GM23248 (cell line): ENCODE measurements at regions not wholly inside any gene's neighbourhood (a gene's known extent, or its start where the extent isn't known, plus 50 kb on each side); places are given as distances from the start of the nearest gene placed in this dataset.

Experiments
- DNase-seq: peaks from one replicate; pipeline ENCODE4 v3.0.0-alpha.2; 2015
- H2AFZ ChIP-seq: fragments of 200-600 bp; sonication (generic); 2 replicates; pipeline ENCODE4 v1.6.1; 2016; ENCODE audit warnings: antibody characterized with exemption
- H3F3A ChIP-seq: fragments of 200-600 bp; sonication (generic); 2 replicates; pipeline ENCODE4 v1.6.1; 2016; ENCODE audit warnings: mild to moderate bottlenecking, antibody characterized with exemption, mixed run types; ENCODE audit not compliant: insufficient read depth
- H3K27ac ChIP-seq: fragments of 200-600 bp; sonication (generic); 2 replicates; pipeline ENCODE4 v1.5.1; 2016; ENCODE audit warnings: mild to moderate bottlenecking
- H3K27me3 ChIP-seq: fragments of 200-600 bp; sonication (generic); replicated peaks from 2 replicates; pipeline ENCODE4 v1.6.1; 2016; ENCODE audit warnings: mild to moderate bottlenecking; ENCODE audit not compliant: insufficient read depth
- H3K36me3 ChIP-seq: fragments of 200-600 bp; sonication (generic); 2 replicates; pipeline ENCODE4 v1.6.1; 2016; ENCODE audit warnings: low read depth, mild to moderate bottlenecking
- H3K4me1 ChIP-seq: fragments of 200-600 bp; sonication (generic); 2 replicates; pipeline ENCODE4 v1.6.1; 2016; ENCODE audit warnings: mild to moderate bottlenecking; ENCODE audit not compliant: insufficient read depth
- H3K4me2 ChIP-seq: fragments of 200-600 bp; sonication (generic); one replicate; pipeline ENCODE4 v1.6.1; 2016; ENCODE audit warnings: mild to moderate bottlenecking; ENCODE audit not compliant: unreplicated experiment
- H3K4me3 ChIP-seq: fragments of 200-600 bp; sonication (generic); 2 replicates; pipeline ENCODE4 v1.5.1; 2016; ENCODE audit warnings: mild to moderate bottlenecking
- H3K79me2 ChIP-seq: fragments of 200-600 bp; sonication (generic); 2 replicates; pipeline ENCODE4 v1.6.1; 2016; ENCODE audit warnings: mild to moderate bottlenecking; ENCODE audit not compliant: insufficient read depth
- H3K9ac ChIP-seq: fragments of 200-600 bp; sonication (generic); 2 replicates; pipeline ENCODE4 v1.6.1; 2016; ENCODE audit warnings: mild to moderate bottlenecking
- H3K9me2 ChIP-seq: fragments of 200-600 bp; sonication (generic); 2 replicates; pipeline ENCODE4 v1.6.1; 2016; ENCODE audit warnings: mixed run types, mild to moderate bottlenecking, moderate library complexity; ENCODE audit not compliant: insufficient read depth
- H3K9me3 ChIP-seq: fragments of 200-600 bp; sonication (generic); one replicate; pipeline ENCODE4 v1.6.1; 2017; ENCODE audit warnings: low read depth
- H4K20me1 ChIP-seq: fragments of 200-600 bp; sonication (generic); 2 replicates; pipeline ENCODE4 v1.6.0; 2016; ENCODE audit not compliant: insufficient read depth
- EZH2 ChIP-seq: fragments of 200-600 bp; sonication (generic); IDR thresholded peaks from 2 replicates; pipeline ENCODE4 v1.6.1; 2018; ENCODE audit warnings: antibody characterized with exemption, mild to moderate bottlenecking; ENCODE audit not compliant: insufficient read depth, poor library complexity, severe bottlenecking
- EZH2phosphoT487 ChIP-seq: fragments of 200-600 bp; sonication (generic); IDR thresholded peaks from 2 replicates; pipeline ENCODE4 v1.6.1; 2018; ENCODE audit warnings: antibody characterized with exemption, moderate library complexity, mild to moderate bottlenecking, low read depth; ENCODE audit not compliant: insufficient read depth
- WGBS, 2 experiments: methylation state at CpG; one replicate each; pipeline ENCODE4 v1.1.6; 2015 to 2017; ENCODE audit warnings: low lambda C conversion rate in 2 of 2, low coverage in 1 of 2; ENCODE audit errors: missing lambda C conversion rate in 2 of 2; 5-methylcytosine and 5-hydroxymethylcytosine counted together
- in situ Hi-C: fragments of 300-500 bp; cut with MboI; formaldehyde crosslinking; loops from 2 replicates; pipeline ENCODE4 v1.15.0; 2020

- H3K27me3 ChIP-seq = no peaks in the 10 kb centered on the region
- no peak overlapping the region for H3K9ac ChIP-seq
- no peak for DNase-seq
- no peaks in the 10 kb centered on the region for H3K9me3 ChIP-seq
- no peak overlapping the region for H2AFZ ChIP-seq
- no peak overlapping the region for H3K4me2 ChIP-seq
- no peak for TF ChIP-seq EZH2phosphoT487
- no peak for TF ChIP-seq EZH2
- no peaks in the 10 kb centered on the region for H3K9me2 ChIP-seq
- H3K4me3 ChIP-seq = no peak overlapping the region
- H3K27ac ChIP-seq = no peak overlapping the region
- in situ Hi-C loops = no loop called here
- no peaks in the 10 kb centered on the region for H3F3A ChIP-seq
- no peaks in the 10 kb centered on the region for H3K79me2 ChIP-seq
- H3K4me1 ChIP-seq = no peaks in the 10 kb centered on the region
- no peaks in the 10 kb centered on the region for H3K36me3 ChIP-seq
- H4K20me1 ChIP-seq = no peaks in the 10 kb centered on the region
- WGBS, 2 experiments = 2 to 4% methylated on average over 2 of the region's 2 CpGs
These were observed 60.0 kb upstream of the NUDT10 start for GRCh38 chrX:51272638-51273037.

GRCh38 chrX:51281758-51282318 lies 50.8 kb upstream of the NUDT10 start:
- no peak overlapping the region for H3K4me2 ChIP-seq
- no peaks in the 10 kb centered on the region for H3K79me2 ChIP-seq
- H3K9me3 ChIP-seq = no peaks in the 10 kb centered on the region
- WGBS, 2 experiments = 27 to 28% methylated on average over 5 to 6 of the region's 6 CpGs
- in situ Hi-C loops = no loop called here
- no peaks in the 10 kb centered on the region for H3K4me1 ChIP-seq
- no peaks in the 10 kb centered on the region for H3K36me3 ChIP-seq
- no peak for DNase-seq
- no peak overlapping the region for H3K9ac ChIP-seq
- TF ChIP-seq EZH2phosphoT487 = no peak
- TF ChIP-seq EZH2 = no peak
- no peaks in the 10 kb centered on the region for H4K20me1 ChIP-seq
- H3K27me3 ChIP-seq = no peaks in the 10 kb centered on the region
- no peaks in the 10 kb centered on the region for H3K9me2 ChIP-seq
- no peak overlapping the region for H3K4me3 ChIP-seq
- no peak overlapping the region for H2AFZ ChIP-seq
- H3F3A ChIP-seq = no peaks in the 10 kb centered on the region
- no peak overlapping the region for H3K27ac ChIP-seq
